Chondrocyte (in vitro differentiated cells): ENCODE measurements at regions not wholly inside any gene's neighbourhood (a gene's known extent, or its start where the extent isn't known, plus 50 kb on each side); places are given as distances from the start of the nearest gene placed in this dataset.

ENCODE experiments used
- DNase-seq: peaks from one replicate; pipeline ENCODE4 v3.0.0; 2021; ENCODE audit warnings: mixed read lengths, low spot score
- H3K27ac Mint-ChIP-seq: one replicate; pipeline ENCODE4 v1.8.0; 2021; ENCODE audit warnings: mild to moderate bottlenecking, moderate library complexity, mixed read lengths; ENCODE audit not compliant: unreplicated experiment
- H3K27me3 Mint-ChIP-seq: 2 replicates; pipeline ENCODE4 v1.8.0; 2021; ENCODE audit warnings: low read depth, mixed read lengths
- H3K36me3 Mint-ChIP-seq: 2 replicates; pipeline ENCODE4 v1.8.0; 2021; ENCODE audit warnings: low read depth, mixed read lengths
- H3K4me1 Mint-ChIP-seq: 2 replicates; pipeline ENCODE4 v1.8.0; 2021; ENCODE audit warnings: low read depth, mild to moderate bottlenecking, mixed read lengths
- H3K4me3 Mint-ChIP-seq: one replicate; pipeline ENCODE4 v1.8.0; 2021; ENCODE audit warnings: mild to moderate bottlenecking, moderate library complexity, mixed read lengths; ENCODE audit not compliant: unreplicated experiment
- H3K9me3 Mint-ChIP-seq: 2 replicates; pipeline ENCODE4 v1.8.0; 2021; ENCODE audit warnings: low read depth, mixed read lengths
- CTCF ChIP-seq: fragments of 200-600 bp; sonication (generic); IDR thresholded peaks from 2 replicates; pipeline ENCODE4 v1.5.0; 2021; ENCODE audit warnings: antibody characterized with exemption, mild to moderate bottlenecking, moderate library complexity

GRCh38 chr14:25933731-25934130 lies 664.1 kb downstream of the NOVA1 start:
- Mint-ChIP-seq H3K4me3 (no peak overlapping the region), H3K36me3 (no peaks in the 10 kb centered on the region), H3K9me3 (peaks cover 7% of the 10 kb centered on the region), H3K27ac (no peak overlapping the region), H3K4me1 (no peaks in the 10 kb centered on the region), H3K27me3 (no peaks in the 10 kb centered on the region)
- TF ChIP-seq CTCF, result no peak
- no peak for DNase-seq

- H3K9me3 Mint-ChIP-seq, result peaks cover 20% of the 10 kb centered on the region
- no peak for TF ChIP-seq CTCF
- DNase-seq, result no peak
- no peaks in the 10 kb centered on the region for H3K36me3 Mint-ChIP-seq
- H3K4me1 Mint-ChIP-seq, result no peaks in the 10 kb centered on the region
- no peak overlapping the region for H3K27ac Mint-ChIP-seq
- no peaks in the 10 kb centered on the region for H3K27me3 Mint-ChIP-seq
- H3K4me3 Mint-ChIP-seq, result no peak overlapping the region
Measured at GRCh38 chr14:25929881-25930615, 667.8 kb downstream of the NOVA1 start.

- H3K4me3 Mint-ChIP-seq, result no peak overlapping the region
- no peak for TF ChIP-seq CTCF
- H3K36me3 Mint-ChIP-seq, result no peaks in the 10 kb centered on the region
- no peaks in the 10 kb centered on the region for H3K4me1 Mint-ChIP-seq
- no peaks in the 10 kb centered on the region for H3K27me3 Mint-ChIP-seq
- DNase-seq, result no peak
- H3K27ac Mint-ChIP-seq, result no peak overlapping the region
- peaks cover 16% of the 10 kb centered on the region for H3K9me3 Mint-ChIP-seq
Measured at GRCh38 chr14:25911831-25912230, 686.0 kb downstream of the NOVA1 start.

GRCh38 chr14:25909045-25909747 lies 688.6 kb downstream of the NOVA1 start:
- Mint-ChIP-seq H3K4me3 (no peak overlapping the region), H3K27me3 (peaks cover 1% of the 10 kb centered on the region), H3K27ac (no peak overlapping the region), H3K9me3 (peaks cover 10% of the 10 kb centered on the region), H3K4me1 (no peaks in the 10 kb centered on the region), H3K36me3 (no peaks in the 10 kb centered on the region)
- TF ChIP-seq CTCF, result no peak
- no peak for DNase-seq

GRCh38 chr14:25908277-25909044 lies 689.4 kb downstream of the NOVA1 start:
- DNase-seq, result no peak
- peaks cover 1% of the 10 kb centered on the region for H3K27me3 Mint-ChIP-seq
- peaks cover 10% of the 10 kb centered on the region for H3K9me3 Mint-ChIP-seq
- no peaks in the 10 kb centered on the region for H3K4me1 Mint-ChIP-seq
- no peak for TF ChIP-seq CTCF
- no peaks in the 10 kb centered on the region for H3K36me3 Mint-ChIP-seq
- no peak overlapping the region for H3K4me3 Mint-ChIP-seq
- H3K27ac Mint-ChIP-seq, result no peak overlapping the region
